ENCODE measurements at regions not wholly inside any gene's neighbourhood (a gene's known extent, or its start where the extent isn't known, plus 50 kb on each side); places are given as distances from the start of the nearest gene placed in this dataset.

DNA sequence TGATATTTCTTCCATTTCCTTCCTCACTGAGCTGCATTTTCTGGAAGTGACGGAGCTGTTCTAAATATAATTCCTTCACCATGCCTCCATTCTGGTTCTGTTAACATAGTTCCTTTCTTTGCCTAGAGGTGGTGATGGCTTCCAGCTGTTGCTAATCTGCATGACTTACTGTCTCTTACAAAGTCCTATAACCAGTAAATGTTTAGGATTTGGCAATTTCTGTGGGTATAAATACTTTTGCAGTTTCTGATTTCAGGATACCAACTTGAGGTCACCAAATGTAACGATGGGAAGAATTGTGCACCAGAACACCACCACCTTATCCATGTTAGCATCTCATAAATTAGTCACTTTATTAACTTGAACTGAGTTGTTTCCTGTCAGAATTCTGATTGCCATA is 101.7 kb upstream of the FN1 start:
- TF ChIP-seq, protein P1, sequence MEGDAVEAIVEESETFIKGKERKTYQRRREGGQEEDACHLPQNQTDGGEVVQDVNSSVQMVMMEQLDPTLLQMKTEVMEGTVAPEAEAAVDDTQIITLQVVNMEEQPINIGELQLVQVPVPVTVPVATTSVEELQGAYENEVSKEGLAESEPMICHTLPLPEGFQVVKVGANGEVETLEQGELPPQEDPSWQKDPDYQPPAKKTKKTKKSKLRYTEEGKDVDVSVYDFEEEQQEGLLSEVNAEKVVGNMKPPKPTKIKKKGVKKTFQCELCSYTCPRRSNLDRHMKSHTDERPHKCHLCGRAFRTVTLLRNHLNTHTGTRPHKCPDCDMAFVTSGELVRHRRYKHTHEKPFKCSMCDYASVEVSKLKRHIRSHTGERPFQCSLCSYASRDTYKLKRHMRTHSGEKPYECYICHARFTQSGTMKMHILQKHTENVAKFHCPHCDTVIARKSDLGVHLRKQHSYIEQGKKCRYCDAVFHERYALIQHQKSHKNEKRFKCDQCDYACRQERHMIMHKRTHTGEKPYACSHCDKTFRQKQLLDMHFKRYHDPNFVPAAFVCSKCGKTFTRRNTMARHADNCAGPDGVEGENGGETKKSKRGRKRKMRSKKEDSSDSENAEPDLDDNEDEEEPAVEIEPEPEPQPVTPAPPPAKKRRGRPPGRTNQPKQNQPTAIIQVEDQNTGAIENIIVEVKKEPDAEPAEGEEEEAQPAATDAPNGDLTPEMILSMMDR (IDR thresholded peaks at IDR 0.05): no peak
- TF ChIP-seq TEAD1 (CRISPR knock-in tag; IDR thresholded peaks at IDR 0.05) (no peak), ETV6 (CRISPR knock-in tag; IDR thresholded peaks at IDR 0.05) (no peak), NFYB (CRISPR knock-in tag; conservative IDR thresholded peaks at IDR 0.05; ENCODE audit: low read depth) (no peak), SMAD4 (CRISPR knock-in tag; IDR thresholded peaks at IDR 0.05) (no peak), JUN (CRISPR knock-in tag; IDR thresholded peaks at IDR 0.05) (no peak), ATF1 (CRISPR knock-in tag; IDR thresholded peaks at IDR 0.05) (no peak), ZNF138 (CRISPR knock-in tag; conservative IDR thresholded peaks at IDR 0.05) (no peak)
- TF ChIP-seq, protein P2, sequence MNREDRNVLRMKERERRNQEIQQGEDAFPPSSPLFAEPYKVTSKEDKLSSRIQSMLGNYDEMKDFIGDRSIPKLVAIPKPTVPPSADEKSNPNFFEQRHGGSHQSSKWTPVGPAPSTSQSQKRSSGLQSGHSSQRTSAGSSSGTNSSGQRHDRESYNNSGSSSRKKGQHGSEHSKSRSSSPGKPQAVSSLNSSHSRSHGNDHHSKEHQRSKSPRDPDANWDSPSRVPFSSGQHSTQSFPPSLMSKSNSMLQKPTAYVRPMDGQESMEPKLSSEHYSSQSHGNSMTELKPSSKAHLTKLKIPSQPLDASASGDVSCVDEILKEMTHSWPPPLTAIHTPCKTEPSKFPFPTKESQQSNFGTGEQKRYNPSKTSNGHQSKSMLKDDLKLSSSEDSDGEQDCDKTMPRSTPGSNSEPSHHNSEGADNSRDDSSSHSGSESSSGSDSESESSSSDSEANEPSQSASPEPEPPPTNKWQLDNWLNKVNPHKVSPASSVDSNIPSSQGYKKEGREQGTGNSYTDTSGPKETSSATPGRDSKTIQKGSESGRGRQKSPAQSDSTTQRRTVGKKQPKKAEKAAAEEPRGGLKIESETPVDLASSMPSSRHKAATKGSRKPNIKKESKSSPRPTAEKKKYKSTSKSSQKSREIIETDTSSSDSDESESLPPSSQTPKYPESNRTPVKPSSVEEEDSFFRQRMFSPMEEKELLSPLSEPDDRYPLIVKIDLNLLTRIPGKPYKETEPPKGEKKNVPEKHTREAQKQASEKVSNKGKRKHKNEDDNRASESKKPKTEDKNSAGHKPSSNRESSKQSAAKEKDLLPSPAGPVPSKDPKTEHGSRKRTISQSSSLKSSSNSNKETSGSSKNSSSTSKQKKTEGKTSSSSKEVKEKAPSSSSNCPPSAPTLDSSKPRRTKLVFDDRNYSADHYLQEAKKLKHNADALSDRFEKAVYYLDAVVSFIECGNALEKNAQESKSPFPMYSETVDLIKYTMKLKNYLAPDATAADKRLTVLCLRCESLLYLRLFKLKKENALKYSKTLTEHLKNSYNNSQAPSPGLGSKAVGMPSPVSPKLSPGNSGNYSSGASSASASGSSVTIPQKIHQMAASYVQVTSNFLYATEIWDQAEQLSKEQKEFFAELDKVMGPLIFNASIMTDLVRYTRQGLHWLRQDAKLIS (CRISPR knock-in tag; IDR thresholded peaks at IDR 0.05; ENCODE audit: borderline replicate concordance): no peak
- TF ChIP-seq, protein P3, sequence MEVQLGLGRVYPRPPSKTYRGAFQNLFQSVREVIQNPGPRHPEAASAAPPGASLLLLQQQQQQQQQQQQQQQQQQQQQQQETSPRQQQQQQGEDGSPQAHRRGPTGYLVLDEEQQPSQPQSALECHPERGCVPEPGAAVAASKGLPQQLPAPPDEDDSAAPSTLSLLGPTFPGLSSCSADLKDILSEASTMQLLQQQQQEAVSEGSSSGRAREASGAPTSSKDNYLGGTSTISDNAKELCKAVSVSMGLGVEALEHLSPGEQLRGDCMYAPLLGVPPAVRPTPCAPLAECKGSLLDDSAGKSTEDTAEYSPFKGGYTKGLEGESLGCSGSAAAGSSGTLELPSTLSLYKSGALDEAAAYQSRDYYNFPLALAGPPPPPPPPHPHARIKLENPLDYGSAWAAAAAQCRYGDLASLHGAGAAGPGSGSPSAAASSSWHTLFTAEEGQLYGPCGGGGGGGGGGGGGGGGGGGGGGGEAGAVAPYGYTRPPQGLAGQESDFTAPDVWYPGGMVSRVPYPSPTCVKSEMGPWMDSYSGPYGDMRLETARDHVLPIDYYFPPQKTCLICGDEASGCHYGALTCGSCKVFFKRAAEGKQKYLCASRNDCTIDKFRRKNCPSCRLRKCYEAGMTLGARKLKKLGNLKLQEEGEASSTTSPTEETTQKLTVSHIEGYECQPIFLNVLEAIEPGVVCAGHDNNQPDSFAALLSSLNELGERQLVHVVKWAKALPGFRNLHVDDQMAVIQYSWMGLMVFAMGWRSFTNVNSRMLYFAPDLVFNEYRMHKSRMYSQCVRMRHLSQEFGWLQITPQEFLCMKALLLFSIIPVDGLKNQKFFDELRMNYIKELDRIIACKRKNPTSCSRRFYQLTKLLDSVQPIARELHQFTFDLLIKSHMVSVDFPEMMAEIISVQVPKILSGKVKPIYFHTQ (CRISPR knock-in tag; IDR thresholded peaks at IDR 0.05): no peak
- TF ChIP-seq, protein P4, sequence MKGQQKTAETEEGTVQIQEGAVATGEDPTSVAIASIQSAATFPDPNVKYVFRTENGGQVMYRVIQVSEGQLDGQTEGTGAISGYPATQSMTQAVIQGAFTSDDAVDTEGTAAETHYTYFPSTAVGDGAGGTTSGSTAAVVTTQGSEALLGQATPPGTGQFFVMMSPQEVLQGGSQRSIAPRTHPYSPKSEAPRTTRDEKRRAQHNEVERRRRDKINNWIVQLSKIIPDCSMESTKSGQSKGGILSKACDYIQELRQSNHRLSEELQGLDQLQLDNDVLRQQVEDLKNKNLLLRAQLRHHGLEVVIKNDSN (CRISPR knock-in tag; IDR thresholded peaks at IDR 0.05): no peak
